ENCODE measurements at regions not wholly inside any gene's neighbourhood (a gene's known extent, or its start where the extent isn't known, plus 50 kb on each side); places are given as distances from the start of the nearest gene placed in this dataset.

GRCh38 chr7:15751191-15751701 is 64.8 kb upstream of the MEOX2 start:
- H3K9me3 ChIP-seq: no peaks in the 10 kb centered on the region
- no peak overlapping the region for H3K4me3 ChIP-seq (replicated peaks in 1 of 3)
- intact Hi-C loops (cut with DNase I): no loop called here
- no peak for DNase-seq
- no peaks in the 10 kb centered on the region for H3K27me3 ChIP-seq
- TF ChIP-seq POLR2A (IDR thresholded peaks at IDR 0.05) (no peak), CTCF (IDR thresholded peaks at IDR 0.05) (no peak)
- 84 to 87% methylated on average over 4 of the region's 4 CpGs for WGBS, 2 donors
- no peaks in the 10 kb centered on the region for H3K36me3 ChIP-seq
- no peak overlapping the region for H3K27ac ChIP-seq
- H3K4me1 ChIP-seq: no peaks in the 10 kb centered on the region

GRCh38 chr7:15750727-15751126 is 64.2 kb upstream of the MEOX2 start:
- TF ChIP-seq POLR2A (IDR thresholded peaks at IDR 0.05) (no peak), CTCF (IDR thresholded peaks at IDR 0.05) (no peak)
- Histone ChIP-seq H3K27me3 (no peaks in the 10 kb centered on the region), H3K36me3 (no peaks in the 10 kb centered on the region), H3K27ac (no peak overlapping the region), H3K4me1 (no peaks in the 10 kb centered on the region), H3K9me3 (no peaks in the 10 kb centered on the region), H3K4me3 (replicated peaks in 1 of 3) (no peak overlapping the region)
- no peak for DNase-seq
- 70 to 78% methylated on average over 3 of the region's 3 CpGs for WGBS, 2 donors
- intact Hi-C loops (cut with DNase I): no loop called here

- no peaks in the 10 kb centered on the region for H3K9me3 ChIP-seq
- 81 to 89% methylated on average over 3 of the region's 3 CpGs for WGBS, 2 donors
- H3K27ac ChIP-seq: no peak overlapping the region
- no peaks in the 10 kb centered on the region for H3K27me3 ChIP-seq
- intact Hi-C loops (cut with DNase I): no loop called here
- H3K36me3 ChIP-seq: no peaks in the 10 kb centered on the region
- no peak for TF ChIP-seq POLR2A (IDR thresholded peaks at IDR 0.05)
- TF ChIP-seq CTCF (IDR thresholded peaks at IDR 0.05): no peak
- H3K4me3 ChIP-seq (replicated peaks in 1 of 3): no peak overlapping the region
- no peak for DNase-seq
- H3K4me1 ChIP-seq: no peaks in the 10 kb centered on the region
These were observed 63.1 kb upstream of the MEOX2 start for GRCh38 chr7:15749631-15750030.

GRCh38 chr7:15747712-15748111 is 61.2 kb upstream of the MEOX2 start:
- H3K27me3 ChIP-seq: no peaks in the 10 kb centered on the region
- intact Hi-C loops (cut with DNase I): no loop called here
- 53% methylated on average over 4 of the region's 4 CpGs for WGBS, 2 donors
- no peaks in the 10 kb centered on the region for H3K9me3 ChIP-seq
- no peak overlapping the region for H3K27ac ChIP-seq
- DNase-seq: no peak
- H3K4me1 ChIP-seq: no peaks in the 10 kb centered on the region
- H3K36me3 ChIP-seq: no peaks in the 10 kb centered on the region
- H3K4me3 ChIP-seq (replicated peaks in 1 of 3): no peak overlapping the region
- TF ChIP-seq POLR2A (IDR thresholded peaks at IDR 0.05) (no peak), CTCF (IDR thresholded peaks at IDR 0.05) (no peak)

- TF ChIP-seq CTCF (IDR thresholded peaks at IDR 0.05): no peak
- no peak for TF ChIP-seq POLR2A (IDR thresholded peaks at IDR 0.05)
These were observed 60.8 kb upstream of the MEOX2 start for GRCh38 chr7:15747301-15747700.

More at GRCh38 chr7:15747301-15747700, 60.8 kb upstream of the MEOX2 start:
- Histone ChIP-seq H3K27ac (no peak overlapping the region), H3K4me1 (no peaks in the 10 kb centered on the region), H3K4me3 (replicated peaks in 1 of 3) (no peak overlapping the region), H3K9me3 (no peaks in the 10 kb centered on the region), H3K36me3 (no peaks in the 10 kb centered on the region), H3K27me3 (no peaks in the 10 kb centered on the region)
- WGBS, 2 donors: 56 to 60% methylated on average over 2 of the region's 2 CpGs
- no peak for DNase-seq
- intact Hi-C loops (cut with DNase I): no loop called here

Data from thyroid gland (tissue), 4 donors.